PFSK-1 (cell line): ENCODE measurements at regions not wholly inside any gene's neighbourhood (a gene's known extent, or its start where the extent isn't known, plus 50 kb on each side); places are given as distances from the start of the nearest gene placed in this dataset.

Experiments used
- POLR2AphosphoS5 ChIP-seq: IDR thresholded peaks from 2 replicates; pipeline ENCODE4 v1.6.1; 2012; ENCODE audit warnings: low read depth, mild to moderate bottlenecking, control low read depth, low read length, moderate library complexity
- SIN3A ChIP-seq: IDR thresholded peaks from 2 replicates; pipeline ENCODE4 v1.6.1; 2012; ENCODE audit warnings: mild to moderate bottlenecking, low read length, moderate library complexity, borderline replicate concordance; ENCODE audit not compliant: insufficient read depth
- TAF1 ChIP-seq: IDR thresholded peaks from 2 replicates; pipeline ENCODE4 v1.6.1; 2012; ENCODE audit warnings: low read length, control low read depth, borderline replicate concordance; ENCODE audit not compliant: insufficient read depth
- TF ChIP-seq, protein P1 (sequence below), 2 experiments: IDR thresholded peaks; 2 replicates each; pipeline versions ENCODE4 v1.6.1 to v1.8.0; 2011 to 2012; ENCODE audit warnings: low read depth in 2 of 2, low read length in 2 of 2, control low read depth in 1 of 2, inconsistent platforms in 1 of 2, mild to moderate bottlenecking in 1 of 2, moderate library complexity in 1 of 2; ENCODE audit not compliant: insufficient read depth in 1 of 2

DNA sequence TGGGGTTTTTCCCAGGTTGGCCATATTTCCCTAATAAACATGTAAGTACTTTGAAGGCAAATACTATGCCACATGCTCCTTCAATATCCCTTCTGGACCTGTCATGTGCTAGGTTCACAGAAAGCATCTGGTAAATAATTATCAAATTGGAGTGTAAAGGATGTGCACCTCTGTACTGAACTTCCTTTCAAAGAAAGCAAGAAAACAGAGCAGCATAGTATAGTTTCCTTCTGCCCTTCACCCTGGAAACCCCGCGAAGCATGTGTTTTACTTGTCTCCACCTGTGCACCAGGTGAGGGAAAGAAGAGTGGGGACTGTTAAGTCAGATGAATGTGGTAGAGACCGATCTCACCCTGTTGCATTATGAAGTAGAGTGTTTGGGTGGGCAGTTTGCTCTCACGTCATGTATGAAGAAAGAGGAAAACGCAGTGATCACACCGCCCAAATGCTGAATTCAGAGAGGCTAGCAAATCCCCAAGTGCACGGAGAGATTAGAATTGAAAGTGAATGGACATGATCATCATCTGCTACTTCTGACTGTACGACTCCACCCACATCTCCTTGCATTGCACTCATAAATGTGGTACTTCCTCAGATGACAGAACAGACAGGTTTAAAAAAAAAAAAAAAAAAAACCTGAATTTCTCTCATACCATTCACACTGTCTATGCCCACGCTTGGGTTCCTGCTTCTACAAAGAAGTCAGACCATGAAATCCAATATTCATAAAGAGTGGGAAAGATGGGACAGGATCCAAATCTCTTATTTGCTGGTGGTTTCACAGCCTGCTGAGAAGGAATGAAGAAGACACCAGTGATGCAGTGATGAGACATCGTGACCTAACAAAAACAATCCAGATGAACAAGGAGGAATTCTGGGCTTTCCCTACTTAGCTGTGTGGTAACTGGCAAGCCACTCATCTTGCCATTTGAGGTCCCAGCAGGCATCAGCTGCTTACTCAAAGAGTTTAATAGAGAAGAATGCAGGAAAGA is 448.6 kb downstream of the BCL11A start:
- no peak for TF ChIP-seq SIN3A
- TF ChIP-seq, protein P1, sequence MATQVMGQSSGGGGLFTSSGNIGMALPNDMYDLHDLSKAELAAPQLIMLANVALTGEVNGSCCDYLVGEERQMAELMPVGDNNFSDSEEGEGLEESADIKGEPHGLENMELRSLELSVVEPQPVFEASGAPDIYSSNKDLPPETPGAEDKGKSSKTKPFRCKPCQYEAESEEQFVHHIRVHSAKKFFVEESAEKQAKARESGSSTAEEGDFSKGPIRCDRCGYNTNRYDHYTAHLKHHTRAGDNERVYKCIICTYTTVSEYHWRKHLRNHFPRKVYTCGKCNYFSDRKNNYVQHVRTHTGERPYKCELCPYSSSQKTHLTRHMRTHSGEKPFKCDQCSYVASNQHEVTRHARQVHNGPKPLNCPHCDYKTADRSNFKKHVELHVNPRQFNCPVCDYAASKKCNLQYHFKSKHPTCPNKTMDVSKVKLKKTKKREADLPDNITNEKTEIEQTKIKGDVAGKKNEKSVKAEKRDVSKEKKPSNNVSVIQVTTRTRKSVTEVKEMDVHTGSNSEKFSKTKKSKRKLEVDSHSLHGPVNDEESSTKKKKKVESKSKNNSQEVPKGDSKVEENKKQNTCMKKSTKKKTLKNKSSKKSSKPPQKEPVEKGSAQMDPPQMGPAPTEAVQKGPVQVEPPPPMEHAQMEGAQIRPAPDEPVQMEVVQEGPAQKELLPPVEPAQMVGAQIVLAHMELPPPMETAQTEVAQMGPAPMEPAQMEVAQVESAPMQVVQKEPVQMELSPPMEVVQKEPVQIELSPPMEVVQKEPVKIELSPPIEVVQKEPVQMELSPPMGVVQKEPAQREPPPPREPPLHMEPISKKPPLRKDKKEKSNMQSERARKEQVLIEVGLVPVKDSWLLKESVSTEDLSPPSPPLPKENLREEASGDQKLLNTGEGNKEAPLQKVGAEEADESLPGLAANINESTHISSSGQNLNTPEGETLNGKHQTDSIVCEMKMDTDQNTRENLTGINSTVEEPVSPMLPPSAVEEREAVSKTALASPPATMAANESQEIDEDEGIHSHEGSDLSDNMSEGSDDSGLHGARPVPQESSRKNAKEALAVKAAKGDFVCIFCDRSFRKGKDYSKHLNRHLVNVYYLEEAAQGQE (IDR thresholded peaks at IDR 0.05; ENCODE audit: insufficient read depth in 1 of 2, low read depth in 2 of 2, low read length in 2 of 2), result no peak
- no peak for TF ChIP-seq TAF1
- no peak for TF ChIP-seq POLR2AphosphoS5
